HCT116 (cell line): ENCODE measurements at regions not wholly inside any gene's neighbourhood (a gene's known extent, or its start where the extent isn't known, plus 50 kb on each side); places are given as distances from the start of the nearest gene placed in this dataset.
"Not testable (repeated sequence)": the region's sequence is repeated elsewhere in the genome, so short reads cannot be mapped to it uniquely, and the experiment has no call there.

Experiments used
- ATAC-seq: fragments of 200-7000 bp; cut with Tn5 transposase; 2 replicates; pipeline ENCODE4 v1.9.1; 2020; ENCODE audit warnings: mild to moderate bottlenecking, moderate library complexity
- BruUV-seq: library from RNA; stranded (reverse); fragments of 400-500 nt; replicated peaks from 2 replicates; lab custom pipeline; 2021; lab: Mats Ljungman, UMichigan
- CTCF ChIA-PET: fragments of 300-600 bp; sonication (Branson Sonifier 250); formaldehyde crosslinking; loops from one replicate; lab custom pipeline; 2021; ENCODE audit warnings: antibody characterized with exemption; lab: Charles Lee
- POLR2A ChIA-PET: fragments of 300-600, 350-600 bp; sonication (Branson Sonifier 250); formaldehyde crosslinking; loops from one replicate; lab custom pipeline; 2021; ENCODE audit warnings: antibody characterized with exemption; lab: Charles Lee
- RAD21 ChIA-PET, 2 experiments: fragments of 300-600 bp; sonication (Branson Sonifier 250); formaldehyde crosslinking; loops; one replicate each; lab custom pipeline; 2023; ENCODE audit warnings: low total read pairs in 2 of 2; ENCODE audit not compliant: uncharacterized antibody in 2 of 2, unreplicated experiment in 2 of 2, low non-redundant PET in 1 of 2; lab: Charles Lee
- DNase-seq: peaks from one replicate; pipeline ENCODE4 v3.0.0-alpha.2; 2010; ENCODE audit warnings: low read depth, low spot score
- H2AFZ ChIP-seq: fragments of 200-600 bp; shearing (Covaris generic), sonication (generic); 2 replicates; pipeline ENCODE4 v1.6.1; 2017; ENCODE audit warnings: low read depth, mixed run types, mixed read lengths, antibody characterized with exemption, low read length; ENCODE audit not compliant: poor library complexity, severe bottlenecking
- H3K27ac ChIP-seq: 2 replicates; pipeline ENCODE4 v1.5.1; 2012; ENCODE audit warnings: low read depth, low read length
- H3K27me3 ChIP-seq: fragments of 200-600 bp; sonication (generic); 2 replicates; pipeline ENCODE4 v1.6.1; 2016; ENCODE audit warnings: mixed run types, low read length, mixed read lengths; ENCODE audit not compliant: insufficient read depth
- H3K36me3 ChIP-seq, 2 experiments: fragments of 200-500 bp in 1 of 2; fragments of 200-600 bp in 1 of 2; sonication (Bioruptor generic) in 1 of 2; sonication (generic) in 1 of 2; 2 replicates each; pipeline versions ENCODE4 v1.5.1 to v1.6.1; 2014 to 2016; ENCODE audit warnings: low read length in 2 of 2, inconsistent platforms in 1 of 2, mixed read lengths in 1 of 2, mixed run types in 1 of 2; ENCODE audit not compliant: insufficient read depth in 2 of 2, control insufficient read depth in 1 of 2
- H3K4me1 ChIP-seq, 2 experiments: fragments of 200-600 bp in 1 of 2; sonication (generic) in 1 of 2; 2 replicates each; pipeline versions ENCODE4 v1.5.1 to v1.6.1; 2012 to 2017; ENCODE audit warnings: low read length in 2 of 2, inconsistent platforms in 1 of 2, mild to moderate bottlenecking in 1 of 2, mixed read lengths in 1 of 2, mixed run types in 1 of 2, moderate library complexity in 1 of 2; ENCODE audit not compliant: insufficient read depth in 2 of 2, control insufficient read depth in 1 of 2
- H3K4me2 ChIP-seq: fragments of 200-600 bp; sonication (generic); 2 replicates; pipeline ENCODE4 v1.6.1; 2017; ENCODE audit warnings: mixed run types, low read length, mixed read lengths
- H3K4me3 ChIP-seq, 2 experiments: fragments of 200-600 bp in 1 of 2; sonication (generic) in 1 of 2; replicated peaks in 1 of 2; 2 replicates each; pipeline ENCODE4 v1.5.1; 2011 to 2016; ENCODE audit warnings: low read length in 2 of 2, control low read depth in 1 of 2, low read depth in 1 of 2, mild to moderate bottlenecking in 1 of 2, mixed read lengths in 1 of 2, mixed run types in 1 of 2
- H3K79me2 ChIP-seq: fragments of 200-600 bp; sonication (generic); 2 replicates; pipeline ENCODE4 v1.6.1; 2017; ENCODE audit warnings: mild to moderate bottlenecking, mixed run types, low read length, moderate library complexity, mixed read lengths; ENCODE audit not compliant: insufficient read depth
- H3K9ac ChIP-seq: fragments of 200-600 bp; sonication (generic); 2 replicates; pipeline ENCODE4 v1.6.1; 2016; ENCODE audit warnings: low read length, mixed read lengths
- H3K9me2 ChIP-seq: fragments of 200-600 bp; sonication (generic), shearing (Covaris generic); 2 replicates; pipeline ENCODE4 v1.6.1; 2017; ENCODE audit warnings: mixed run types, mild to moderate bottlenecking, moderate library complexity; ENCODE audit not compliant: insufficient read depth
- H3K9me3 ChIP-seq, 2 experiments: fragments of 200-500 bp in 1 of 2; fragments of 200-600 bp in 1 of 2; sonication (Bioruptor generic) in 1 of 2; sonication (generic) in 1 of 2; 2 replicates each; pipeline ENCODE4 v1.6.1; 2014 to 2017; ENCODE audit warnings: low read length in 2 of 2, mixed read lengths in 2 of 2, inconsistent platforms in 1 of 2, low read depth in 1 of 2, mild to moderate bottlenecking in 1 of 2, mixed run types in 1 of 2, moderate library complexity in 1 of 2; ENCODE audit not compliant: control insufficient read depth in 1 of 2, insufficient read depth in 1 of 2
- H4K20me1 ChIP-seq: fragments of 200-600 bp; sonication (generic), shearing (Covaris generic); 2 replicates; pipeline ENCODE4 v1.6.1; 2017; ENCODE audit warnings: mixed run types, mild to moderate bottlenecking, moderate library complexity; ENCODE audit not compliant: insufficient read depth
- POLR2A ChIP-seq: IDR thresholded peaks from 2 replicates; pipeline ENCODE4 v1.7.0; 2011; ENCODE audit warnings: borderline replicate concordance; ENCODE audit not compliant: insufficient read depth, insufficient read length; ENCODE audit errors: extremely low read depth
- intact Hi-C: fragments of 100-400 bp; cut with micrococcal nuclease; formaldehyde crosslinking; loops from 2 replicates; pipeline ENCODE4 v1.10.0; 2022

- H3K9me3 ChIP-seq, DNase-seq, H3K27me3 ChIP-seq, RAD21 ChIA-PET, H4K20me1 ChIP-seq, POLR2A ChIA-PET, BruUV-seq, H3K9ac ChIP-seq, H3K9me2 ChIP-seq, intact Hi-C loops, H3K27ac ChIP-seq, H3K36me3 ChIP-seq, H3K4me1 ChIP-seq, CTCF ChIA-PET, ATAC-seq, H3K4me2 ChIP-seq, H2AFZ ChIP-seq, H3K79me2 ChIP-seq, H3K4me3 ChIP-seq: not testable (repeated sequence)
- TF ChIP-seq POLR2A, result peak; percentile 98
Observed at GRCh38 chrX:119332855-119333720, 66.0 kb upstream of the SLC25A43 start.

- H3K27me3 ChIP-seq, H3K4me2 ChIP-seq, H3K4me3 ChIP-seq, H3K27ac ChIP-seq, ATAC-seq, H3K9me2 ChIP-seq, H3K79me2 ChIP-seq, H4K20me1 ChIP-seq, H3K9ac ChIP-seq, H3K4me1 ChIP-seq, intact Hi-C loops, CTCF ChIA-PET, POLR2A ChIA-PET, RAD21 ChIA-PET, DNase-seq, H2AFZ ChIP-seq, H3K36me3 ChIP-seq, BruUV-seq, H3K9me3 ChIP-seq: not testable (repeated sequence)
Observed at GRCh38 chrX:119333721-119334032, 65.5 kb upstream of the SLC25A43 start.

GRCh38 chrX:119334468-119335050 lies 64.6 kb upstream of the SLC25A43 start:
- H3K79me2 ChIP-seq, POLR2A ChIA-PET, H3K36me3 ChIP-seq, H2AFZ ChIP-seq, H3K9ac ChIP-seq, H4K20me1 ChIP-seq, ATAC-seq, H3K27me3 ChIP-seq, H3K27ac ChIP-seq, DNase-seq, H3K4me1 ChIP-seq, CTCF ChIA-PET, BruUV-seq, H3K4me2 ChIP-seq, intact Hi-C loops, H3K4me3 ChIP-seq, H3K9me2 ChIP-seq, H3K9me3 ChIP-seq, RAD21 ChIA-PET: not testable (repeated sequence)
